PC-9 (cell line): ENCODE measurements at regions not wholly inside any gene's neighbourhood (a gene's known extent, or its start where the extent isn't known, plus 50 kb on each side); places are given as distances from the start of the nearest gene placed in this dataset.

Source experiments
- BruUV-seq: library from RNA; stranded (reverse); fragments of 400-500 nt; replicated peaks from 2 replicates; lab custom pipeline; 2021; lab: Mats Ljungman, UMichigan
- CTCF ChIA-PET: fragments of 300-600 bp; sonication (Branson Sonifier 250); formaldehyde crosslinking; loops from one replicate; lab custom pipeline; 2022; ENCODE audit warnings: antibody characterized with exemption; lab: Charles Lee
- POLR2A ChIA-PET: fragments of 300-600 bp; sonication (Branson Sonifier 250); formaldehyde crosslinking; loops from one replicate; lab custom pipeline; 2022; ENCODE audit warnings: antibody characterized with exemption; ENCODE audit not compliant: unreplicated experiment; lab: Charles Lee
- DNase-seq, 2 experiments: peaks; one replicate each; pipeline versions ENCODE4 v3.0.0 to v3.0.0-alpha.2; 2015 to 2022; ENCODE audit warnings: mixed read lengths in 1 of 2
- H2AFZ ChIP-seq: fragments of 200-600 bp; sonication (generic); 2 replicates; pipeline ENCODE4 v1.8.1; 2017; ENCODE audit warnings: antibody characterized with exemption
- H3F3A ChIP-seq: fragments of 200-600 bp; sonication (generic); 2 replicates; pipeline ENCODE4 v1.8.1; 2017; ENCODE audit warnings: antibody characterized with exemption, mild to moderate bottlenecking, low read depth; ENCODE audit not compliant: insufficient read depth
- H3K27ac ChIP-seq: fragments of 200-600 bp; sonication (generic); 2 replicates; pipeline ENCODE4 v1.6.1; 2016; ENCODE audit warnings: mixed run types
- H3K27me3 ChIP-seq: fragments of 200-600 bp; sonication (generic); 2 replicates; pipeline ENCODE4 v1.6.1; 2016; ENCODE audit warnings: low read depth, mixed run types; ENCODE audit not compliant: insufficient read depth
- H3K36me3 ChIP-seq: fragments of 200-600 bp; sonication (generic); 2 replicates; pipeline ENCODE4 v1.6.1; 2016; ENCODE audit warnings: low read depth, mixed run types
- H3K4me1 ChIP-seq: fragments of 200-600 bp; sonication (generic); replicated peaks from 2 replicates; pipeline ENCODE4 v1.6.1; 2016; ENCODE audit warnings: mixed run types; ENCODE audit not compliant: insufficient read depth
- H3K4me2 ChIP-seq: fragments of 200-600 bp; sonication (generic); 2 replicates; pipeline ENCODE4 v1.6.1; 2017; ENCODE audit warnings: mixed run types
- H3K4me3 ChIP-seq: fragments of 200-600 bp; sonication (generic); 2 replicates; pipeline ENCODE4 v1.6.1; 2016; ENCODE audit warnings: mixed run types
- H3K79me2 ChIP-seq: fragments of 200-600 bp; sonication (generic); 2 replicates; pipeline ENCODE4 v1.6.1; 2017; ENCODE audit warnings: low read depth, mixed run types
- H3K9me2 ChIP-seq: fragments of 200-600 bp; sonication (generic); 2 replicates; pipeline ENCODE4 v1.8.1; 2017; ENCODE audit warnings: mild to moderate bottlenecking; ENCODE audit not compliant: insufficient read depth
- H3K9me3 ChIP-seq: fragments of 200-600 bp; sonication (generic); 2 replicates; pipeline ENCODE4 v1.8.1; 2016; ENCODE audit warnings: low read depth; ENCODE audit not compliant: insufficient read depth
- H4K20me1 ChIP-seq: fragments of 200-600 bp; sonication (generic); 2 replicates; pipeline ENCODE4 v1.8.1; 2017; ENCODE audit not compliant: insufficient read depth
- CTCF ChIP-seq: fragments of 200-600 bp; sonication (generic); conservative IDR thresholded peaks from 2 replicates; pipeline ENCODE4 v1.6.1; 2017; ENCODE audit warnings: mixed run types, antibody characterized with exemption, mild to moderate bottlenecking, moderate library complexity
- EZH2 ChIP-seq: fragments of 200-600 bp; sonication (generic); IDR thresholded peaks from 2 replicates; pipeline ENCODE4 v1.8.0; 2017; ENCODE audit warnings: antibody characterized with exemption, low read depth
- intact Hi-C: fragments of 100-400 bp; cut with micrococcal nuclease; formaldehyde crosslinking; loops from one replicate; pipeline ENCODE4 v1.10.0; 2022; ENCODE audit not compliant: unreplicated experiment

- POLR2A ChIA-PET = no interaction called here
- H3K4me3 ChIP-seq = no peak overlapping the region
- H3K4me1 ChIP-seq = no peaks in the 10 kb centered on the region
- CTCF ChIA-PET = no interaction called here
- intact Hi-C loops = no loop called here
- BruUV-seq = no TSS peak
- H3K4me2 ChIP-seq = no peak overlapping the region
- no peak overlapping the region for H3K27ac ChIP-seq
- H3K79me2 ChIP-seq = no peaks in the 10 kb centered on the region
- no peaks in the 10 kb centered on the region for H3K36me3 ChIP-seq
- H2AFZ ChIP-seq = no peak overlapping the region
- H3K9me3 ChIP-seq = no peaks in the 10 kb centered on the region
- no peaks in the 10 kb centered on the region for H3F3A ChIP-seq
- DNase-seq = no peak
- H4K20me1 ChIP-seq = no peaks in the 10 kb centered on the region
- TF ChIP-seq EZH2 = no peak
- TF ChIP-seq CTCF = no peak
- no peaks in the 10 kb centered on the region for H3K9me2 ChIP-seq
- H3K27me3 ChIP-seq = peaks cover 69% of the 10 kb centered on the region
Measured at GRCh38 chr5:168147568-168148360, 143.7 kb upstream of the WWC1 start.

DNA sequence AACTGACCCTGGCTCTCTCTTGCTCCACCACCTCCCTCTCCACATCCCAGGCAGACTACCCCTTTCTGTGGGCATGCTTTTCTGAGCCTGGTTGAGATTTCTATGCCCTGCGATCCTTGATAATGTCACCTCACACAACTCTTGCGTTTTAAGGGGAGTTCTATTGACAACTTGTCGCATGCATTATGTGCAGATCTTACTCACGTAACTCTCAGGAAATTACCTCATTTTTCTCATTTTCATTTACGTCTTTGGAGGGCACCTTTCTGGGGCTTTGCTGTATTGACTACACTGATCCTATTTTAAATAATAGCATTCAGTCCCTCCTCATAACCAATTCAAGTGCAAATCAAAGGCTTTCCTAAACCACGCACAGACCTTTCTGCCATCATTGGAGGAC is 140.4 kb upstream of the WWC1 start:
- Histone ChIP-seq H3K4me3 (no peak overlapping the region), H3F3A (no peaks in the 10 kb centered on the region), H3K9me3 (no peaks in the 10 kb centered on the region), H3K4me2 (no peak overlapping the region), H3K27ac (no peak overlapping the region), H3K36me3 (no peaks in the 10 kb centered on the region), H4K20me1 (no peaks in the 10 kb centered on the region), H3K4me1 (no peaks in the 10 kb centered on the region), H3K27me3 (peaks cover 97% of the 10 kb centered on the region), H3K79me2 (no peaks in the 10 kb centered on the region), H2AFZ (no peak overlapping the region), H3K9me2 (no peaks in the 10 kb centered on the region)
- TF ChIP-seq CTCF (no peak), EZH2 (no peak)
- ChIA-PET POLR2A (no interaction called here), CTCF (no interaction called here)
- BruUV-seq = no TSS peak
- no peak for DNase-seq
- intact Hi-C loops = no loop called here

DNA sequence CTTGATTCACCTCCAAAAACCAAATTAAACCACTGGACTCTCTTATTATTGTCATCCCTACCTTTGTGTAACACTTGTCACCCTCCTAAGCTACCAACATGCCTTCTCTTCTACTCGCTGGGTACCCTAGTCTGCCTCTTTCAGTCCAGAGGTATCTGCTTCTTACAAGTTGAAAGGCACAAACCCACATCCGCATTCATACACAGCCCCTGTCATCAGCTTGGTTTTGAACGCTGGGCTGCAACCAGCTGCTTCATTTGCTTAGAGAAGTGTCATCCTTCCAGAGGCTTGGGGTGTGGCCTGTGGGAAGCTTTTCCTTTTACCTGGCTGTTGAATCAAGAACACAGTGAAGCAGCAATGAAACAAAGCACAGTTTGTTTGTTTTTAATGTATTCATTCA is 138.8 kb upstream of the WWC1 start:
- no TSS peak for BruUV-seq
- Histone ChIP-seq H3K27ac (no peak overlapping the region), H3K4me1 (no peaks in the 10 kb centered on the region), H3K4me3 (no peak overlapping the region), H3K4me2 (no peak overlapping the region), H3K79me2 (no peaks in the 10 kb centered on the region), H4K20me1 (no peaks in the 10 kb centered on the region), H3K36me3 (no peaks in the 10 kb centered on the region), H3K9me2 (no peaks in the 10 kb centered on the region), H3K9me3 (no peaks in the 10 kb centered on the region), H2AFZ (no peak overlapping the region), H3K27me3 (peaks cover 96% of the 10 kb centered on the region), H3F3A (no peaks in the 10 kb centered on the region)
- intact Hi-C loops = no loop called here
- CTCF ChIA-PET = no interaction called here
- peak in 1 of 2 experiments; percentile 37 for DNase-seq
- POLR2A ChIA-PET = interaction anchor here (0.6 kb wide), 1 partner anchor 124 kb away, joined by 4 read pairs; no protein-coding TSS in a partner anchor
- TF ChIP-seq CTCF = no peak
